H1 (cell line): ENCODE measurements at regions not wholly inside any gene's neighbourhood (a gene's known extent, or its start where the extent isn't known, plus 50 kb on each side); places are given as distances from the start of the nearest gene placed in this dataset.

Experiments
- CTCF ChIA-PET: fragments of 300-600 bp; sonication (Branson Sonifier 250); formaldehyde crosslinking; loops from one replicate; lab custom pipeline; 2021; ENCODE audit not compliant: partially characterized antibody; lab: Charles Lee
- POLR2A ChIA-PET: fragments of 300-600 bp; sonication (Branson Sonifier 250); formaldehyde crosslinking; loops from one replicate; lab custom pipeline; 2021; ENCODE audit warnings: inconsistent platforms; ENCODE audit not compliant: partially characterized antibody; lab: Charles Lee
- DNase-seq, 2 experiments: peaks; one replicate each; pipeline versions ENCODE4 v3.0.0 to v3.0.0-alpha.2; 2010 to 2022; ENCODE audit warnings: low spot score in 2 of 2, low read depth in 1 of 2, mixed read lengths in 1 of 2
- FAIRE-seq: peaks from 2 replicates; lab custom pipeline; 2011; peaks lifted over from hg19 to GRCh38; lab: Jason Lieb, UNC
- H2AFZ ChIP-seq: 2 replicates; pipeline ENCODE4 v1.8.1; 2012; ENCODE audit warnings: low read length, inconsistent platforms
- H2AK5ac ChIP-seq: 2 replicates; pipeline ENCODE4 v1.6.1; 2013; ENCODE audit warnings: low read depth, low read length
- H2BK120ac ChIP-seq: replicated peaks from 2 replicates; pipeline ENCODE3; 2013; ENCODE audit warnings: low read depth, low read length, inconsistent platforms
- H2BK12ac ChIP-seq: 2 replicates; pipeline ENCODE4 v1.6.1; 2013; ENCODE audit warnings: low read depth, low read length
- H2BK15ac ChIP-seq: 2 replicates; pipeline ENCODE4 v1.6.1; 2013; ENCODE audit warnings: low read length
- H2BK20ac ChIP-seq: 2 replicates; pipeline ENCODE4 v1.6.1; 2013; ENCODE audit warnings: low read length
- H2BK5ac ChIP-seq: 2 replicates; pipeline ENCODE4 v1.6.1; 2013; ENCODE audit warnings: low read depth, low read length
- H3K14ac ChIP-seq: 2 replicates; pipeline ENCODE4 v1.6.1; 2013; ENCODE audit warnings: inconsistent platforms; ENCODE audit not compliant: insufficient read length
- H3K18ac ChIP-seq: 2 replicates; pipeline ENCODE4 v1.6.1; 2013; ENCODE audit warnings: low read length; ENCODE audit errors: extremely low read depth
- H3K23ac ChIP-seq: 2 replicates; pipeline ENCODE4 v1.6.1; 2013; ENCODE audit warnings: inconsistent platforms; ENCODE audit not compliant: insufficient read length
- H3K23me2 ChIP-seq: 2 replicates; pipeline ENCODE4 v1.6.1; 2013; ENCODE audit warnings: low read depth, low read length
- H3K27ac ChIP-seq: 2 replicates; pipeline ENCODE4 v1.6.1; 2011; ENCODE audit warnings: low read depth, low read length, inconsistent platforms
- H3K27me3 ChIP-seq, 4 experiments: replicated peaks in 1 of 4; 1 replicate in 1 of 4; 2 replicates in 3 of 4; pipeline versions ENCODE4 v1.6.1 to v1.8.1; 2011 to 2013; ENCODE audit warnings: low read length in 3 of 4, mild to moderate bottlenecking in 3 of 4, inconsistent platforms in 2 of 4, mixed read lengths in 2 of 4, moderate library complexity in 1 of 4; ENCODE audit not compliant: control insufficient read depth in 3 of 4, insufficient read depth in 3 of 4; ENCODE audit errors: extremely low read depth in 1 of 4
- H3K36me3 ChIP-seq, 4 experiments: 2 replicates each; pipeline versions ENCODE4 v1.6.1 to v1.8.1; 2011 to 2013; ENCODE audit warnings: mild to moderate bottlenecking in 4 of 4, low read length in 3 of 4, moderate library complexity in 2 of 4, control low read depth in 1 of 4, inconsistent platforms in 1 of 4; ENCODE audit not compliant: insufficient read depth in 4 of 4, control insufficient read depth in 2 of 4
- H3K4ac ChIP-seq: replicated peaks from 2 replicates; pipeline ENCODE3; 2013; ENCODE audit warnings: low read length, low read depth, mixed read lengths, inconsistent platforms; ENCODE audit not compliant: insufficient read length
- H3K4me1 ChIP-seq, 4 experiments: replicated peaks in 1 of 4; 1 replicate in 1 of 4; 2 replicates in 3 of 4; pipeline versions ENCODE4 v1.6.1 to v1.8.1; 2011 to 2013; ENCODE audit warnings: low read length in 3 of 4, inconsistent platforms in 2 of 4, mixed read lengths in 1 of 4; ENCODE audit not compliant: insufficient read depth in 4 of 4, control insufficient read depth in 3 of 4
- H3K4me2 ChIP-seq, 2 experiments: 2 replicates each; pipeline versions ENCODE4 v1.6.1 to v1.8.1; 2011 to 2013; ENCODE audit warnings: low read depth in 2 of 2, low read length in 2 of 2, control low read depth in 1 of 2, inconsistent platforms in 1 of 2, mild to moderate bottlenecking in 1 of 2; ENCODE audit not compliant: insufficient read depth in 1 of 2
- H3K4me3 ChIP-seq, 4 experiments: fragments of 200-600, 300-600 bp in 1 of 4; sonication (generic), shearing (Covaris generic), sonication (Bioruptor Twin) in 1 of 4; 2 replicates each; pipeline versions ENCODE4 v1.5.1 to v1.8.1; 2011 to 2016; ENCODE audit warnings: low read length in 4 of 4, low read depth in 3 of 4, control low read depth in 2 of 4, inconsistent platforms in 2 of 4, mild to moderate bottlenecking in 2 of 4, mixed read lengths in 1 of 4, moderate library complexity in 1 of 4; ENCODE audit not compliant: insufficient read depth in 2 of 4; ENCODE audit errors: extremely low read depth in 1 of 4
- H3K56ac ChIP-seq: replicated peaks from 2 replicates; pipeline ENCODE3; 2013; ENCODE audit warnings: low read depth, mild to moderate bottlenecking, mixed read lengths, low read length, inconsistent platforms; ENCODE audit not compliant: insufficient read length
- H3K79me1 ChIP-seq: 2 replicates; pipeline ENCODE4 v1.6.1; 2013; ENCODE audit warnings: low read depth, low read length, control low read depth
- H3K79me2 ChIP-seq, 2 experiments: 2 replicates each; pipeline versions ENCODE4 v1.6.1 to v1.8.1; 2012 to 2013; ENCODE audit warnings: low read length in 2 of 2, mild to moderate bottlenecking in 2 of 2, inconsistent platforms in 1 of 2; ENCODE audit not compliant: insufficient read depth in 2 of 2, control insufficient read depth in 1 of 2
- H3K9ac ChIP-seq, 4 experiments: replicated peaks in 1 of 4; 1 replicate in 1 of 4; 2 replicates in 3 of 4; pipeline versions ENCODE4 v1.6.1 to v1.8.1; 2011 to 2013; ENCODE audit warnings: low read depth in 3 of 4, low read length in 3 of 4, control low read depth in 2 of 4, mild to moderate bottlenecking in 2 of 4, moderate library complexity in 2 of 4, inconsistent platforms in 1 of 4; ENCODE audit errors: extremely low read depth in 1 of 4
- H3K9me3 ChIP-seq, 2 experiments: 2 replicates each; pipeline versions ENCODE4 v1.6.1 to v1.8.1; 2012 to 2013; ENCODE audit warnings: mild to moderate bottlenecking in 2 of 2, moderate library complexity in 2 of 2, control low read depth in 1 of 2, inconsistent platforms in 1 of 2, low read depth in 1 of 2, low read length in 1 of 2, mixed read lengths in 1 of 2; ENCODE audit not compliant: insufficient read depth in 2 of 2
- H4K20me1 ChIP-seq, 2 experiments: replicated peaks in 1 of 2; 2 replicates each; pipeline versions ENCODE3 to v1.8.1; 2011 to 2013; ENCODE audit warnings: inconsistent platforms in 2 of 2, low read length in 2 of 2, mild to moderate bottlenecking in 1 of 2; ENCODE audit not compliant: insufficient read depth in 2 of 2, control insufficient read depth in 1 of 2
- H4K5ac ChIP-seq: 2 replicates; pipeline ENCODE4 v1.6.1; 2013; ENCODE audit warnings: low read length, low read depth, mixed read lengths, inconsistent platforms; ENCODE audit not compliant: insufficient read length
- H4K8ac ChIP-seq: 2 replicates; pipeline ENCODE4 v1.8.0; 2013; ENCODE audit warnings: mild to moderate bottlenecking, moderate library complexity, low read length, inconsistent platforms; ENCODE audit not compliant: insufficient read depth; ENCODE audit errors: extremely low read depth
- H4K91ac ChIP-seq: replicated peaks from 2 replicates; pipeline ENCODE3; 2013; ENCODE audit warnings: low read length, mixed read lengths, inconsistent platforms; ENCODE audit not compliant: insufficient read length
- CHD2 ChIP-seq: IDR thresholded peaks from 2 replicates; pipeline ENCODE4 v1.6.1; 2012; ENCODE audit warnings: low read length, improper control_type of control experiment
- KDM1A ChIP-seq: fragments of 200-600, 300-600 bp; sonication (generic); IDR thresholded peaks from 2 replicates; pipeline ENCODE4 v1.7.1; 2016; ENCODE audit warnings: mild to moderate bottlenecking, low read length, borderline replicate concordance
- PHF8 ChIP-seq: fragments of 200-600 bp; sonication (generic); conservative IDR thresholded peaks from 2 replicates; pipeline ENCODE4 v1.7.1; 2012; ENCODE audit warnings: low read depth, mild to moderate bottlenecking, inconsistent platforms, low read length, moderate library complexity
- SP2 ChIP-seq: IDR thresholded peaks from 2 replicates; pipeline ENCODE4 v1.6.1; 2012; ENCODE audit warnings: mild to moderate bottlenecking, low read length, inconsistent platforms
- TEAD4 ChIP-seq: IDR thresholded peaks from 2 replicates; pipeline ENCODE4 v1.6.1; 2012; ENCODE audit warnings: low read depth, low read length, inconsistent platforms, mixed read lengths
- WGBS, 2 experiments: shearing (Covaris generic) in 1 of 2; methylation state at CpG; one replicate each; pipeline versions ENCODE4 v1.1.6 to v1.1.7; 2013 to 2015; ENCODE audit warnings: low lambda C conversion rate in 2 of 2, mixed read lengths in 2 of 2, inconsistent platforms in 1 of 2, low coverage in 1 of 2, missing lambda C conversion rate in 1 of 2; ENCODE audit not compliant: insufficient replicate concordance in 2 of 2, insufficient coverage in 1 of 2, insufficient read length in 1 of 2; ENCODE audit errors: extremely low coverage in 1 of 2, missing lambda C conversion rate in 1 of 2; 5-methylcytosine and 5-hydroxymethylcytosine counted together
- TF ChIP-seq, protein P1 (sequence below): IDR thresholded peaks from 2 replicates; pipeline ENCODE4 v1.6.1; 2011; ENCODE audit warnings: low read depth, mild to moderate bottlenecking, low read length; ENCODE audit not compliant: insufficient read depth

DNA sequence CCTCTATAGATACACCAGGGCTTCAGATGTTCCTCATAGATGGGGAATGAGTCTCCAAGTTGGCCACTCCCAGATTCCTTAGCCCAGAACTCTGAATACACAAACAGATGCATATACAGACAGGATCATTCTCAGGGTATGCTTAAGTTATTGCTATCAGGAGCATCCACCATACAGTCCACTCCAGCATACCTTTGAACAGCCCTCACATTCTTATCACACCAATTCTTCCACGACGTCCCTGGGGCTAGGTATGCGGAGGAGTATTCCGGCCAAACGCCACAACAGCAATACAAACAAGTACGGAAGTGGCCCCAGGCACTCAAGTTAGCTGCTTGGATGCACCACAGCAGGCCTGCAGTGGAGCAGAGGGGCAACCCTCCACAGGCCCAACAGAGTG lies 312.5 kb upstream of the CHAC2 start:
- no peaks in the 10 kb centered on the region for H3K27me3 ChIP-seq
- no peak overlapping the region for H2AFZ ChIP-seq
- H2BK20ac ChIP-seq: 0 out of 2 replicates have a peak overlapping the region, but pooled peaks have one; percentile 35
- DNase-seq (no peak), FAIRE-seq (no peak)
- no peaks in the 10 kb centered on the region for H3K36me3 ChIP-seq
- no peaks in the 10 kb centered on the region for H3K79me2 ChIP-seq
- H2BK15ac ChIP-seq: no peak overlapping the region
- H2BK5ac ChIP-seq: 0 out of 2 replicates have a peak overlapping the region, but pooled peaks have one; percentile 21
- no peaks in the 10 kb centered on the region for H3K79me1 ChIP-seq
- CTCF ChIA-PET: no interaction called here
- no peak overlapping the region for H4K8ac ChIP-seq
- no peak overlapping the region for H4K5ac ChIP-seq
- no peak overlapping the region for H3K4me2 ChIP-seq
- TF ChIP-seq CHD2 (no peak), TEAD4 (no peak), KDM1A (no peak), PHF8 (no peak), SP2 (no peak)
- TF ChIP-seq, protein P1, sequence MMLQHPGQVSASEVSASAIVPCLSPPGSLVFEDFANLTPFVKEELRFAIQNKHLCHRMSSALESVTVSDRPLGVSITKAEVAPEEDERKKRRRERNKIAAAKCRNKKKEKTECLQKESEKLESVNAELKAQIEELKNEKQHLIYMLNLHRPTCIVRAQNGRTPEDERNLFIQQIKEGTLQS: no peak
- H2AK5ac ChIP-seq: no peak overlapping the region
- no peak overlapping the region for H3K14ac ChIP-seq
- no peak overlapping the region for H3K9ac ChIP-seq
- no peak overlapping the region for H2BK120ac ChIP-seq
- no peaks in the 10 kb centered on the region for H4K20me1 ChIP-seq
- H3K23ac ChIP-seq: no peak overlapping the region
- H3K23me2 ChIP-seq: no peaks in the 10 kb centered on the region; the same call in 1 of the 2 replicates
- H3K56ac ChIP-seq: no peak overlapping the region
- peaks cover 0 to 5% (median 0%) of the 10 kb centered on the region in 4 experiments; a peak in 1 of 7 replicates for H3K4me1 ChIP-seq
- H3K4ac ChIP-seq: no peak overlapping the region
- 82% methylated on average over 6 of the region's 6 CpGs; no CpG with 5 or more reads in 1 of the 2 experiments for WGBS, 2 experiments
- no peak overlapping the region for H3K27ac ChIP-seq
- 0 out of 4 replicates have a peak, but pooled peaks cover 2% of the 10 kb centered on the region in 2 experiments for H3K9me3 ChIP-seq
- no peak overlapping the region for H3K18ac ChIP-seq
- H3K4me3 ChIP-seq: no peak overlapping the region
- H2BK12ac ChIP-seq: no peak overlapping the region
- POLR2A ChIA-PET: no interaction called here
- H4K91ac ChIP-seq: peak overlapping the region; percentile 23
